ENCODE measurements at regions not wholly inside any gene's neighbourhood (a gene's known extent, or its start where the extent isn't known, plus 50 kb on each side); places are given as distances from the start of the nearest gene placed in this dataset.

GRCh38 chr14:53606203-53606602 lies 350.4 kb downstream of the BMP4 start:
- no peak for DNase-seq (ENCODE audit: low read depth)
- in situ Hi-C loops (cut with HindIII; ENCODE audit: low pct_unique_long_range_greater_than_20kb, low sequenced_read_pairs) = no loop called here

- in situ Hi-C loops (cut with HindIII; ENCODE audit: low pct_unique_long_range_greater_than_20kb, low sequenced_read_pairs) = no loop called here
- DNase-seq (ENCODE audit: low read depth) = no peak
Observed at GRCh38 chr14:53605562-53605961, 351.1 kb downstream of the BMP4 start.

- in situ Hi-C loops (cut with HindIII; ENCODE audit: low pct_unique_long_range_greater_than_20kb, low sequenced_read_pairs) = no loop called here
- DNase-seq (ENCODE audit: low read depth) = no peak
Observed at GRCh38 chr14:53603994-53604393, 352.6 kb downstream of the BMP4 start.

- DNase-seq (ENCODE audit: low read depth) = no peak
- in situ Hi-C loops (cut with HindIII; ENCODE audit: low pct_unique_long_range_greater_than_20kb, low sequenced_read_pairs) = no loop called here
Observed at GRCh38 chr14:53601409-53601808, 355.2 kb downstream of the BMP4 start.

GRCh38 chr14:53599221-53599945 lies 357.2 kb downstream of the BMP4 start:
- in situ Hi-C loops (cut with HindIII; ENCODE audit: low pct_unique_long_range_greater_than_20kb, low sequenced_read_pairs) = no loop called here
- DNase-seq (ENCODE audit: low read depth) = no peak

GRCh38 chr14:53596853-53597525 lies 359.6 kb downstream of the BMP4 start:
- DNase-seq (ENCODE audit: low read depth) = no peak
- in situ Hi-C loops (cut with HindIII; ENCODE audit: low pct_unique_long_range_greater_than_20kb, low sequenced_read_pairs) = no loop called here

- in situ Hi-C loops (cut with HindIII; ENCODE audit: low pct_unique_long_range_greater_than_20kb, low sequenced_read_pairs) = no loop called here
- DNase-seq (ENCODE audit: low read depth) = no peak
Observed at GRCh38 chr14:53591816-53592215, 364.8 kb downstream of the BMP4 start.

GRCh38 chr14:53581504-53581903 lies 375.1 kb downstream of the BMP4 start:
- in situ Hi-C loops (cut with HindIII; ENCODE audit: low pct_unique_long_range_greater_than_20kb, low sequenced_read_pairs) = no loop called here

GRCh38 chr14:53571641-53572328 lies 384.8 kb downstream of the BMP4 start:
- in situ Hi-C loops (cut with HindIII; ENCODE audit: low pct_unique_long_range_greater_than_20kb, low sequenced_read_pairs) = no loop called here
- DNase-seq (ENCODE audit: low read depth) = no peak

More at GRCh38 chr14:53581504-53581903, 375.1 kb downstream of the BMP4 start:
- no peak for DNase-seq (ENCODE audit: low read depth)

- no peak for DNase-seq (ENCODE audit: low read depth)
- in situ Hi-C loops (cut with HindIII; ENCODE audit: low pct_unique_long_range_greater_than_20kb, low sequenced_read_pairs) = no loop called here
Observed at GRCh38 chr14:53570411-53571387, 385.9 kb downstream of the BMP4 start.

GRCh38 chr14:53569446-53569845 lies 387.2 kb downstream of the BMP4 start:
- in situ Hi-C loops (cut with HindIII; ENCODE audit: low pct_unique_long_range_greater_than_20kb, low sequenced_read_pairs) = no loop called here
- DNase-seq (ENCODE audit: low read depth) = no peak

GRCh38 chr14:53567236-53567780 lies 389.3 kb downstream of the BMP4 start:
- no peak for DNase-seq (ENCODE audit: low read depth)
- in situ Hi-C loops (cut with HindIII; ENCODE audit: low pct_unique_long_range_greater_than_20kb, low sequenced_read_pairs) = no loop called here

GRCh38 chr14:53564870-53565269 lies 391.8 kb downstream of the BMP4 start:
- DNase-seq (ENCODE audit: low read depth) = no peak
- in situ Hi-C loops (cut with HindIII; ENCODE audit: low pct_unique_long_range_greater_than_20kb, low sequenced_read_pairs) = no loop called here

GRCh38 chr14:53563628-53564027 lies 393.0 kb downstream of the BMP4 start:
- no peak for DNase-seq (ENCODE audit: low read depth)

GRCh38 chr14:53553221-53553620 lies 400.1 kb upstream of the DDHD1 start:
- no peak for DNase-seq (ENCODE audit: low read depth)
- in situ Hi-C loops (cut with HindIII; ENCODE audit: low pct_unique_long_range_greater_than_20kb, low sequenced_read_pairs) = no loop called here

More at GRCh38 chr14:53563628-53564027, 393.0 kb downstream of the BMP4 start:
- in situ Hi-C loops (cut with HindIII; ENCODE audit: low pct_unique_long_range_greater_than_20kb, low sequenced_read_pairs) = no loop called here

GRCh38 chr14:53551862-53552261 lies 398.7 kb upstream of the DDHD1 start:
- in situ Hi-C loops (cut with HindIII; ENCODE audit: low pct_unique_long_range_greater_than_20kb, low sequenced_read_pairs) = no loop called here
- DNase-seq (ENCODE audit: low read depth) = no peak

GRCh38 chr14:53550776-53551175 lies 397.7 kb upstream of the DDHD1 start:
- in situ Hi-C loops (cut with HindIII; ENCODE audit: low pct_unique_long_range_greater_than_20kb, low sequenced_read_pairs) = no loop called here
- DNase-seq (ENCODE audit: low read depth) = no peak

- DNase-seq (ENCODE audit: low read depth) = no peak
- in situ Hi-C loops (cut with HindIII; ENCODE audit: low pct_unique_long_range_greater_than_20kb, low sequenced_read_pairs) = no loop called here
Observed at GRCh38 chr14:53549956-53550355, 396.8 kb upstream of the DDHD1 start.
